GM12892 (cell line): ENCODE measurements at regions not wholly inside any gene's neighbourhood (a gene's known extent, or its start where the extent isn't known, plus 50 kb on each side); places are given as distances from the start of the nearest gene placed in this dataset.

ENCODE experiments used
- DNase-seq: peaks from one replicate; pipeline ENCODE4 v3.0.0; 2011; ENCODE audit not compliant: insufficient read length
- FAIRE-seq: peaks from 2 replicates; lab custom pipeline; 2011; peaks lifted over from hg19 to GRCh38; lab: Jason Lieb, UNC
- POLR2A ChIP-seq: IDR thresholded peaks from 2 replicates; pipeline ENCODE4 v1.6.1; 2011; ENCODE audit warnings: low read depth, low read length, control low read depth
- POLR2AphosphoS5 ChIP-seq: IDR thresholded peaks from 2 replicates; pipeline ENCODE4 v1.6.1; 2011; ENCODE audit warnings: low read depth, low read length, control low read depth
- TAF1 ChIP-seq: IDR thresholded peaks from 2 replicates; pipeline ENCODE4 v1.6.1; 2011; ENCODE audit warnings: low read depth, mild to moderate bottlenecking, control low read depth, low read length, borderline replicate concordance

GRCh38 chr13:62057286-62057685 is 641.6 kb upstream of the PCDH20 start:
- FAIRE-seq (no peak), DNase-seq (no peak)
- TF ChIP-seq POLR2AphosphoS5 (no peak), POLR2A (no peak), TAF1 (no peak)

- TF ChIP-seq POLR2AphosphoS5 (no peak), POLR2A (no peak), TAF1 (no peak)
- DNase-seq: no peak
- FAIRE-seq: no peak
Observed at GRCh38 chr13:62049992-62050391, 634.3 kb upstream of the PCDH20 start.

- FAIRE-seq (no peak), DNase-seq (no peak)
- TF ChIP-seq POLR2A (no peak), TAF1 (no peak), POLR2AphosphoS5 (no peak)
Observed at GRCh38 chr13:62046512-62046911, 630.9 kb upstream of the PCDH20 start.

- FAIRE-seq: no peak
- no peak for DNase-seq
- TF ChIP-seq POLR2A (no peak), TAF1 (no peak), POLR2AphosphoS5 (no peak)
Observed at GRCh38 chr13:62043600-62043999, 628.0 kb upstream of the PCDH20 start.

- FAIRE-seq (no peak), DNase-seq (no peak)
- TF ChIP-seq TAF1: no peak
- no peak for TF ChIP-seq POLR2AphosphoS5
- no peak for TF ChIP-seq POLR2A
Observed at GRCh38 chr13:62040806-62041205, 625.2 kb upstream of the PCDH20 start.

- no peak for TF ChIP-seq TAF1
- TF ChIP-seq POLR2A: no peak
- TF ChIP-seq POLR2AphosphoS5: no peak
- FAIRE-seq: no peak
- no peak for DNase-seq
Observed at GRCh38 chr13:62040078-62040477, 624.4 kb upstream of the PCDH20 start.

GRCh38 chr13:62038214-62038613 is 622.6 kb upstream of the PCDH20 start:
- no peak for TF ChIP-seq POLR2A
- TF ChIP-seq POLR2AphosphoS5: no peak
- no peak for TF ChIP-seq TAF1

GRCh38 chr13:62035981-62036380 is 620.3 kb upstream of the PCDH20 start:
- no peak for DNase-seq

More at GRCh38 chr13:62038214-62038613, 622.6 kb upstream of the PCDH20 start:
- DNase-seq: no peak
- no peak for FAIRE-seq

GRCh38 chr13:62033934-62034333 is 618.3 kb upstream of the PCDH20 start:
- DNase-seq: no peak
- no peak for FAIRE-seq
- TF ChIP-seq POLR2AphosphoS5 (no peak), TAF1 (no peak), POLR2A (no peak)

More at GRCh38 chr13:62035981-62036380, 620.3 kb upstream of the PCDH20 start:
- FAIRE-seq: no peak
- TF ChIP-seq POLR2AphosphoS5: no peak
- TF ChIP-seq POLR2A: no peak
- TF ChIP-seq TAF1: no peak

GRCh38 chr13:62022369-62022768 is 606.7 kb upstream of the PCDH20 start:
- TF ChIP-seq POLR2AphosphoS5 (no peak), POLR2A (no peak), TAF1 (no peak)
- no peak for FAIRE-seq

GRCh38 chr13:62019858-62020257 is 604.2 kb upstream of the PCDH20 start:
- no peak for TF ChIP-seq POLR2A
- TF ChIP-seq TAF1: no peak
- no peak for TF ChIP-seq POLR2AphosphoS5
- FAIRE-seq: no peak
- no peak for DNase-seq

More at GRCh38 chr13:62022369-62022768, 606.7 kb upstream of the PCDH20 start:
- DNase-seq: no peak

- DNase-seq (no peak), FAIRE-seq (no peak)
- no peak for TF ChIP-seq POLR2A
- no peak for TF ChIP-seq POLR2AphosphoS5
Observed at GRCh38 chr13:62014299-62014698, 598.6 kb upstream of the PCDH20 start.
